Stimulated activated CD4-positive, alpha-beta T cell treated with anti-CD3 and anti-CD28 coated beads, Interleukin-1b, Interleukin-23, amount 100 ng/mL, for 4 hours (primary cell): ENCODE measurements at regions not wholly inside any gene's neighbourhood (a gene's known extent, or its start where the extent isn't known, plus 50 kb on each side); places are given as distances from the start of the nearest gene placed in this dataset.

Experiments used
- DNase-seq, 2 donors: peaks; one replicate each; pipeline ENCODE4 v3.0.0-alpha.2; 2020; ENCODE audit warnings: low read depth in 2 of 2

DNA sequence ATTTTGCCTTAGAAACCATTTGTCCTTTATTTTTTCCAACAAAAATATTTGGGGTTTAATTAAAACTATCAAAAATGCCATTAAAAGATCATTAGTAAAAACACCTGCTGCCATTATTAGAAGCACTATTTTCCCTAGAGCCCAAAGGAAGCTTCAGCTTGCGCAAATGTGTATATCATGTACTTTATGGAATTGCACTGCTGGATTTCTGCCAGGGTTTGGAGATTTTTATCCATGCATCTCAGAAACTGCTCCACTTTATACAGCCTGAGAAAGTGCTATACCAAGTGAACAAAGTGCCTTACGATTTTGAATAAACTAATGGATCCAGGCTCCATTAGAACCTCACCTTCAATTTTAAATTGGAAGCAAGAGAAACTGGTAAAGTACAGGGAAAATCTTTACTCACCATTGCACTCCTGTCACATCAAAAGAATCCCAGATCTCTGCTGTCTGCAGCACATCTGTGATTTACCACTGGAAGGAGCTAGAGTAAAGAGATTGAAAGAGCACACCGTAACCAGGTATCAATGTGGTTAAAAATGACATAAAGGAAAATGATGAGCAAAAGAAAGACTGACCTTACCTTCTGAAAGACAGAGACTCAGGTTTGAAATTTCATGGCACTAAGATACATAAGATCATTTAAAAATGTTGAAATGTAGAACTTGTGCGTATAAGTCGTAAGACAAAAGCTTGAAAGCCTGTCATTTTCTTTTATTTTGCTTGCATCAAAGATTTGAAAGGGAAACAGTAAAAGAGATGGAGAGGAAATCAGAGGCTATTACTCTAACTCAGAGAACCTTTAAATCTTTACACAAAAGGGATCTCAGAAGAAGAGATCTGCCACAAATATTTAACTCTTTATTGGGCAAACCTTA lies 678.1 kb upstream of the GOT2 start:
- no peak for DNase-seq

DNA sequence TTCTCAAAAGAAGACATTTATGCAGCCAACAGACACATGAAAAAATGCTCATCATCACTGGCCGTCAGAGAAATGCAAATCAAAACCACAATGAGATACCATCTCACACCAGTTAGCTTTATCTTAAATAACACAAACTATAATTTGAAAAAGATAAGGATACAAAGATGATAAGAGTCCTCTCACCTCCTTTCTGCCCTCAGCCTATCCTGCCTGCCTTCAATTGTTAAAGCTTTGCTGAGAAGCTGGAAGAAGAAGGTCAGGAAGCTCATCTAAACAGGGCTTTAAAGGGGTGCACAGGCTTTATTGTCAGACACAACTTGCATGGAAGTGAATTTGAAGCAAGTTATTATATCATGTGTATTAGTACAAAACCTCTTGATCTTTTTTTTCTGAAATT lies 676.3 kb upstream of the GOT2 start:
- DNase-seq = no peak

DNA sequence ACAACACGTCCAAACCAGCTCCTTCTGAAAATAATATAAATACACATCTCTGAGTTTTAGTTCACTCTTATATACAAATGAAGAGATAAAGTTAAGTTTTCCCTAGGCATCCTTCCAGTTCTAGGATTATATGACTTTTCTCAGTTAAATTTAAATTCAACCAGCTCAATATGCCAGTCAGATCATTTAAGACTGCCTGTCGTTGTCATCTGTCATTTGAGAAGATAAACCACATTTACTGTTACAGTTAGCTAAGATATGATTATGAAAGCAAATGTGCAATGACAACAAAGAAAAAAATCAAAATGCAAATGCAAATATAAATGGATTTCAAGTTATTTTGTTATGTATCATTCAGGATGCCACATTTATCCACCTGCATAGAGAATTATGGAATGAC lies 671.7 kb upstream of the GOT2 start:
- DNase-seq = no peak

DNA sequence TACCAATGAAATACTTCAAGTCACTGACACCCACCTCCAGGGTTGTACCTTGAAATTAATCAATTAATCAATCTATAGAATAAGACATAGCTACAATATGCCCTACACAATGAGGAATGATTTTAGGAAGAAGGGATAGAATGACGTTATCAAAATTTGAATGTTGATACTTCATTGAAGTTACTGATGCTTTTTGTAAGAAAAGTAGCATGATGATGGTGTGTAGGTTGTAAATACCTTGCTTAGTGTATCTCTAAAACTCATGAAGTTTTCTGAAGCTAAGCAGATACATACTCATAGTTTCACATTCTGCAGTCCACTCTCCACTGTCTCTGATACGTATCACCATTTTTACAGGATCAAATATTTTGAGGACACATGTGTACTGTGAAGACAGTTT lies 670.4 kb upstream of the GOT2 start:
- no peak for DNase-seq

DNA sequence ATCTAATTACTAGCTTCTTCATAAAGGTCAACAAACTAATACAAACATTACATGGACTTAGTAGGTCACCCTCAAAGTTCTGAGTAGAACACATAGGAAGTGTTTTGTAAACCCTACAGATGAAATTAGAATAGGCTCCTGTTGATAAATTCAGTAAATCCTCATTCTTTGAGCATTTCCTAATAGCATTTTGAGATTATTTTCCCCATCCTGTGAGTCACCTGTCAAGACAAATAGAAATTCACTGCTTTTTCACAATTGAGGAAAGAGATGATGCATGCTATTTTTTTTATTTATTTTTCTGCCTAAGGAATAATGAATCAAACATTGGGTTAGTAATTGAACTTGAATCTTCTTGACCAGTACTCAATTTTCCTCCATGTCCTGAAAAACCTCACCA lies 666.7 kb upstream of the GOT2 start:
- DNase-seq = no peak

DNA sequence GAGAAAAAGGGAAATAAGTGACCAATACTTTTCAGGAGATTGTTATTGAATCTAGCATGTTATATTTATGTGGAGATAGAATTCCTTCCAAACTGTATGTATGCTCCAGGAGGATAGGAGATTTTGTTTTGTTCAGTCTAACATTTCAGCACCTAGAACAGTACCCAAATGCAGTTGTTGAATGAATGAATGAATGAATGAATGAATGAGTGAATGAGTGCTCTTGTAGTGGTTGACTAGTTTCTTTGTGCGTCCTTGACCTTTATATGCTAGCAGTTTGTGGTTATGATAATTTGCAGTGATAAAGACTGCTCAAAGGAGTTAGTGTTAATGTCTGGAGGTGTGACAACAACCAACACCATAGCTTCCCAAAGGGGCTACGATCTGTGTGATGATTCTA lies 663.5 kb upstream of the GOT2 start:
- DNase-seq = no peak

DNA sequence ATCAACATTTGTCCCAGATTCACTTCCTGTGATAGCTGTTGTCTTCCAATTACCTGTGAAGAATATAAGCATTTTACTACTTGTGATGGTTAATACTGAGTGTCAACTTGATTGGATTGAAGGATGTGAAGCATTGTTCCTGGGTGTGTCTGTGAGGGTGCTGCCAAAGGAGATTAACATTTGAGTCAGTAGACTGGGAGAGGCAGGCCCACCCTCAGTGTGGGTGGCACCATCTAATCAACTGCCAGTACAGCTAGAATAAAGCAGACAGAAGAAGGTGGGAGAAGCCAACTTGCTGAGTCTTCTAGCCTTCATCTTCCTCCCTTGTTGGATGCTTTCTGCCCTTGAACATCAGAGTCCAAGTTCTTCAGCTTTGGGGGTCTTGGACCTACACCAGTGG lies 660.4 kb upstream of the GOT2 start:
- DNase-seq = no peak

DNA sequence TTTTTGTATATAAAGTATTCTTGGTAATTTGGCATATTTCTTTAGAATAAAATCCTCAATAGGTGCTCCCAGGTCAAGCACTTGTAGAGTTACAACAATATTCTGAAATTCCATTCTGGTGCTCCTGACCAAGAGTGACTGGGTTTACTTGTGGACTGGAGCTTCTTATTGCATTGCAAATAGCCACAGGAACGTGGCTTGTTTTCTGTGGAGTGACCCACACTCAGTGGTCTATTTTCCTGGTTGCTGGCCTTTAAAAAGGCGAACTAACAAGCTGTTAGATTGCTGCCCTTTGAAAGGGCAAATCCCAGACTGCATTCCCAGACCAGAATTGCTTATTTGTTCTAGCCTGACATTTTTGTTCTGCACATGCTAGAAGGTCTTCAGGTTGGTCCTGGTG lies 658.8 kb upstream of the GOT2 start:
- no peak for DNase-seq

DNA sequence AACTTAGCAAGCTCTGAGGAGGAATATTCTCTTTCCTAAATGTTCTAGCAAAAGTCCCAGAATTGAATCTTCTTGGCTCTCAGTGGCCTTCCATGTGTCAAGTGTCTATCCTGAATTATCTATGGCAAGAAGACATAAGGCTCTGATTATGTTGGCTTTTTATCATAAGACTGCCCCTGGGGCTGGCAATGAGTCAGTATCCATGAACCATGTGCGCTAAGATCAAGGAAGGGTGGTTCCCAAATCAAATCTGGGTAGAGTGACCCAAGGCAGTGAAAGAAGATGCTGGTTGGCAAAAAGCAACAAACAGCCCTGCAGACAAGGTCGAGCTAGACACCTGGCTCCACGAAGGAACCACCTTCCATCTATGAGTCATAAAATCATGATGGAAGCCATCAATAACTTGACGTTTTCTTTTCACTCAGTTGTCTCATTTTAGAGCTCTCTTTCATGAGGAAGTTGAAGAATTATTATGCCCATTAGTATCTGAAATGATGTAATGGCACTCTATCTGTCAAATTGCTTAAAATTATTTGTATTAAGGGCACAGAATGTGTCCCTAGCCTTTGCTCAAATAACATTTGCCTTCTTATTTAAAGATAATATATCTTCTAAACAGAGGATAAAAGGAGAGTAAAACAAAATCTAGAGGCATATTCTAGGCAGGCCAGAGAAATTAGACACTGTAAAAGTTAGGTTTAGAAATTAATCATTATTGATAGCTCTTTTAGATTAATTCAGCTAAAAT lies 657.7 kb upstream of the GOT2 start:
- DNase-seq = no peak

DNA sequence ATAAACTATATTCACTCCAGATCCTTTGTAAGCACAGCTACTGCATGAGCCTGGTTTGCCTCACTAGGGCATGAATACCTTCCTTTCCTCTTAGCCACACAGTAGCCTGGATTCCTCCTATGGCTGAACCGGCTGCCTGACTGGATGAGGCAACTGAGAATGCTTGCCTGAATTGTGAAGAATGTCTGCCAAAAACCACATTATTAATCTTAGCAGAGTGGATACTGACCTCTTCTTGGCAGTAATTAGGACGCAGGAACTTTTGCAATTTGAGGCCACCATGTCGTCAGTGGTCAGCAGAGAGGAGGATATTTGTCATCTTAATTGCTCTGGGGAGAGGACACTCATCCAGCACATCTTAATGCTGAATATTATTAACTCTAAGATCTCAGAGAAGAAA lies 651.8 kb upstream of the GOT2 start:
- no peak for DNase-seq

DNA sequence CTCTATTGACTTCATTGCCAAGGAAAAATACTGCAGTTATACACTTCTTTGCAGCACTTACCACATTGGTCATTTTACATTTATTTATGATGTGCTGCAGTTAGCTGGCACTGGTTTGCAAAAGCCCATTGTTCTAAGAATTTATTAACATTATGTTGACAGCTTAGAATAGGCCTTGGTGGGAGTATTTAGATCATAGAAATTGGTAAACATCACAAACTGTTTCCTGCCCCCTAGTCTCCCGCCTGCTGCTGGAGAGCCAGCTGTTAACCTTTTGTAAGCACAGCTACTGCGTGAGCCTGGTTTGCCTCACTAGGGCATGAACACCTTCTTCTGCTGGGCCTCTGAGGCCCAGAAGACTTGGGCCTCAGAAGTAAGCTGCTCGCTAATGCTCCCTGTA lies 651.4 kb upstream of the GOT2 start:
- DNase-seq = no peak

DNA sequence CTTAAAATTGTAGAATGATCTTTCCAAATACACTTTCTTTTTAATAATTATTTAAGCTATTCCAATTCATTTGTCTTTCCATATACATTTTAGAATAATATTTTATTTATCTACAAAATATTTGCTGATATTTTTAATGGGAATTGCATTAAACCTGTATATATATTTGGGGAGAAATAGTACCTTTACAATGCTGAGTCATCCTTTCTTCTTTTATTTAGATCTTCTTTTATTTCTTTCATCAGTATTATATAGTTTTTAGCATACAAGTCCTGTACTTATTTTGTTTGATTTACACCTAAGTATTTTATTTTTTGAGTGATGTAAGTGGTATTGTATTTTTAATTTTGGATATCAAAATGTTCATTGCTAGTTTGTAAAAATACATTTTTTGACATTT lies 639.5 kb upstream of the GOT2 start:
- DNase-seq = no peak

DNA sequence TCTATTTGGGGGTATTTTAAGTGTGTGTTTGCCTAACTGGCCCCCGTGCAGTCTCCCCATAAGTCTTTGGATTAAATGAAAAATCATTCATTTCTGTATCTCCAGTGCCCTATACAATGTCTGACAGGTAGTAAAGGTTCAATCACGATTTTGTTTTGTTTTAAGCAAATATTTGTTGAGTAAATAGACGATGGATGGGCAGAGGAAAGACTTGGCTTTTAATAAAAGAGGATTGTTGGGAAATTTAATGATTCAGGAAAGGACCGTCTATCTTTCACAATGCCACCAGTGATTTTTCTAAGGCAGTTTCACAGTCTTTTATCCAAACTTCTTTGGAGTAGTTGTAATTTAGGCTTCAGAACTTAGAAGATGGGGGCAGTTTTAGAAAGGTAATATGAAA lies 636.6 kb upstream of the GOT2 start:
- DNase-seq = no peak

DNA sequence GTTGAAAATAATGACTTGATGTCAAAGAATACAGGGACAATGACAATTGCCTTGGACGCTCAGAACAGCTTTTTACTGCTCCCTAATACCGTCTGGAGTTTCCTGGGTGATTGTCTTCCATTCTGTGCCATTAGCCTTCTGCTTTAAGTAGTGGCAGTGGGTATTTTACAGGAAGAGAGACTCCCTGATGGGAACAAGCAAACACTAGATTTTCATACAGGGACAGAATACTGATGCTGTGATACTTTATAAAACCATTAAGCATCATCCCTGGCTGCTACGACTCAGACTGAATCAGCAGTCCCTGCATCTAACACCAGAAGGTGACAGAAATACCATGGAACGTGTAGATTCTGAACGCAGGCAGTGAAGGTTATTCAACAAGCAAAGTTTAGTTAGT lies 635.4 kb upstream of the GOT2 start:
- DNase-seq = no peak

DNA sequence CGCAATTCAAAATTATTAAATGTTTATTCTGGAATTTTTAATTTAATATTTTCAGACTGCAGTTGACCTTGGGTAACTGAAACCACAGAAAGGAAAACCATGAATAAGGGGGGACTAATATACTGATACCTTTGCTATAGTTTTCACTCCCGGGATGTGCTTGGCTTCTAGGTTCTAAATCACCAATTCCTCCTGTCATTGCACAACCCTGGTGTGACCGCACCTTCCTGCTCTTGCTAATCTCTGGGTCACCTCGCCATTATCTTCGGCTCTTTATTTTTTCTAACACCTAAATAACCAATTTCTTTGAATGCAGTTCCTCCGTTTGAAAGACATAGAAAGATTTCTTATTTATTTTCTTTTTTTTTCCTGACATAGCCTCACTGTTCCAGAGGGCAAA lies 634.5 kb upstream of the GOT2 start:
- DNase-seq = no peak

DNA sequence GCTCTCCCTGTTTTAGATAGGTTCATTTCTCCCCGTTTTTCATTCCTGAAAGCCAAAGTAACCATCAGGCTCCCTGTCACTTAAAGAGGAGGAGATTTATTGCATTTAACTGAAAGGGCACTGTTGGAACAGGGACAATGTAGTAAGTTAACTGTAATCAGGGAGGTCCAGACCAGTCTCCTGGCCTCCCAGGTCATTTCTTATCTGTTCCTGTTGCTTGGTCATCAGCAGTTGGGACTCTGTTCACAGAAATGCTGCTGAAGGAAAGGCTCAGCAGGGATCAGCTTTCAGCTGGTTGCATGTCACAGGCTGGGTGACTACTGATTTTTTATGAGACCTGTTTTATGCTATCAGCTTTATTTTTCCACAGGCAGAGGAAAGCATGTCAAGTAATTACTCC lies 622.6 kb upstream of the GOT2 start:
- DNase-seq = no peak

DNA sequence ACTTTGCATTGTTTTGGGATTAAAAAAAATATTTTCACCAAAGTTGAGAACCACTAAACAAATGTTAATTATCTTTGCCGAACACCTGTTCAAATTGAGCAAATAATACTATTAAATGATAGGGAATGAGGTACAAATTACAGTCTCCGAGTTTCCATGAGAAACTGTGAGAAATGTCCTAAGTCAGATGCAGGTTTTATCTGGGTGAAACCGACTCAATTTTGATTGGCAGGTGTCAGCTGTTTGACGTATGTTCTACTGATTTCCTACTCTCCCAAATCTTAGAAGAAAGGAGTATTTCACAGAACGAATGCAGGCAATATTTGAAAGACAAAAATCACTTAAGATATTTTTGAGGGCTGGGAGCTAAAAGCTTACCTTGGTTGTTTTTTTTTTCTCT lies 622.0 kb upstream of the GOT2 start:
- no peak for DNase-seq

DNA sequence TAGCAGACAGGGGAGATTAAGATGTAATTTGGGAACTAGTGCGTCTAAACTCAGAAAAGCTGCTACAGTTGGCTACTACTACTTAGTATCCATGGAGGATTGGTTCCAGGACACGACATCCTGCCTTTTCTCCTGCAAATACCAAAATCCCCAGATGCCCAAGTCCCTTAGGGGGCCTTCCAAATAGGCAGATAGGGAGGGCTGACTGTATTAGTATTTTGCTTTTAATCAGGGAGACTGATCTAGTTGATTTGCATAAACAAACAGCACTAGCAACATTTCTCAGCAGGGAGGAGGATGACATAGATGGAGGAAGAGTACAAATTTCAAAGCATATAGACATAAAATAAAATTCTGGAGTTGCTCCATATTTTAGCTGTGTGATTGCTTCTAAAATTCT lies 621.6 kb upstream of the GOT2 start:
- DNase-seq = no peak

DNA sequence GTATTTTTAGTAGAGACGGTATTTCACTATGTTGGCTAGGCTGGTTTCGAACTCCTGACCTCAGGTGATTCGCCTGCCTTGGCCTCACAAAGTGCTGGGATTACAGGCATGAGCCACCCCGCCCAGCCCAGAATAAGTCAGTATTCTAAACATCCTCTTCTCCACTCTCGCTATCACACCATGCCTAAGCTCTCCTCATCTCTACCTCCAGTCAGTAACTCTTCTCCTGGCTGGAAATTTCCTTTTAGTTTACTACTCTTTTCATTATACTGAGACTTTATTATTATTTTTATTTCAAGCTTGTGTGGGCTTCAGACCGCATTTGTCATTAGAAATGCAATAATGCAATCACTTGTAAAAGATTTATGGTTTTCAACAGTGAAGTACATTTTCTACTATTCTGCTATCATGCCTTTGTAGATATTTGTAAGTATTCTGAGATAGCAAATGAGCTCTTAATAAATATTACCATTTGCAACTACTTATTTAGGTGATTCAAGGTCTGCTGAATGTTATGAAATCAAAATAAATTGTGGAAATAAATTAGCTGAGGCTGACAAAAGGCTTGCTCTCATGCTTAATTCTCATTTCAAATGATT lies 617.3 kb upstream of the GOT2 start:
- no peak for DNase-seq

DNA sequence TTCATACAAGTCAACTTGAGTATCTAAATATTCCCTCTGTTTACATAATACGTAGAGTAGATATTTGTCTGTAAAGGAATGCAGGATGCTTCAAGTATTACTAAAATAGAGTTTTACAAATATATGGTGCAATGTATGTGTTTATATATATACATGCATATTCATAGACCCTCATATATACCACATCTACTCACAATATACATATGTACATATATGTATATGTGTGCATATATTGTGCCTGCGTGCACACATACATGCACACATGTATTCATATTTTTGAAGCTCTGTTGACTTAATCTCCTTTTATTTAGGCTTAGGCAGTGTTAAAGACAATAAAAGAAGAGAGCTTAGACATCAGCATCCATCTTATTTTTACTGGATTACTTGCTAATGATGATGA lies 616.6 kb upstream of the GOT2 start:
- DNase-seq = no peak

DNA sequence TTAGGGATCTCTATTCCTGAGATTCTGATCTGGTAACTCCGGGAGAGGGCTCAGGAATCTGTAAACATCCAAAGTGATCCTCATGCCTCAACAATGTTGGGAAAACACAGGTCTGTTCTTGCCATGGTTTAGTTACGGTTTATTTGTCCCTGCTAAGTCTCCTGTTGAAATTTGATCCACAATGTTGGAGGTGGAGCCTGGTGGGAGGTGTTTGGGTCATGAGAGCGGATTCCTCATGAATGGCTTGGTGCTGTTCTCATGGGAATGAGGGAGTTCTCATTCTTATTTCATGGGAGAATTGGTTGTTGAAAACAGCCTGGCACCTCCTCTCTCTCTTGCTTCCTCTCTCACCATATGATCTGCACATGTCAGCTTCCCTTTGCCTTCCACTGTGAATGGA lies 608.6 kb upstream of the GOT2 start:
- no peak for DNase-seq

DNA sequence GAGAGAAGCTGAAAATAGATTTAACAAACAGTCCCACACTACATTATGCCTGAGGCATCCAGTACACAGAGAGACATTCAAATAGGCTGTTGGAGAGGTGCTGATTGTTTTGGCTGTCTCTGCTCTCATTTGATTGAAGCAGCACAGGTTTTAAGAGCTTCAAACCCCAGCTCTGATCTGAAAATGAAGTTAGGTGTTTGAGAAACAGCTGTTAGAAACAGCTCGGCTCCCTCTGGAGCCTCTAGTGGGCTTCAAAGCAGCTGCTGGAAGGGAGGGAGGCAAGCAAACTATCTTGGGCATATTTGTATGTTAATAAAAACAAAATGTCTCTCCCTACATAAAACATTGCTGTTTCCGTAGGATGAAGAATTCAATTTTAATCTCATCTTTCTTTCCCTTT lies 607.3 kb upstream of the GOT2 start:
- no peak for DNase-seq

DNA sequence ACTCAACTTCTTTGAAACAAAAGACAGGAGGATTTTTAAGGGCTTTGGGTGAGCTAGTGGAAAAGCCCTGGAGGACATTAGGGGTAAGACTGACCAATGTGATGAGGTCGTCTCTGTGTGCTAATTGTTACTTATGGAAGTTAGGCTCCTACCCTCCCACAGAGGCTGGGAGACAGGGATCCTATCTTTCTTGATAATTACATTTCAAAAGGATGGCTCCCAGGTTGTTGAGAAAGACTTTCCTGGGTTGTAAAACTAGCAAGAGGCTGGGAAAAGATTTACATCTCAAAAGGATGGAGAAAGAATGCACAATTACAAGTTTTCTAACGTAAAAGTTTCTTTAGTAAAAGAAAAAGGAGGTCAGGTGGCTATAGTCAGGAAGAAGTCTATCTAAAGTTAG lies 605.8 kb upstream of the GOT2 start:
- DNase-seq = no peak
